HepG2 (cell line): ENCODE measurements at regions not wholly inside any gene's neighbourhood (a gene's known extent, or its start where the extent isn't known, plus 50 kb on each side); places are given as distances from the start of the nearest gene placed in this dataset.

ENCODE experiments used
- ATAC-seq: fragments of 200-7000 bp; cut with Tn5 transposase; 3 replicates; pipeline ENCODE4 v1.9.1; 2020; ENCODE audit warnings: mild to moderate bottlenecking, moderate library complexity
- BruUV-seq: library from RNA; stranded (reverse); fragments of 400-500 nt; replicated peaks from 2 replicates; lab custom pipeline; 2021; lab: Mats Ljungman, UMichigan
- CTCF ChIA-PET: fragments of 300-600 bp; formaldehyde crosslinking; extraction: SDS; loops from one replicate; lab custom pipeline; 2021; ENCODE audit warnings: low total read pairs, inconsistent platforms, low intra/inter-chr PET ratio; lab: Yijun Ruan, JAX
- POLR2A ChIA-PET: fragments of 350-600 bp; sonication (Branson Sonifier 250); formaldehyde crosslinking; loops from one replicate; lab custom pipeline; 2020; ENCODE audit warnings: antibody characterized with exemption, inconsistent platforms; lab: Yijun Ruan, JAX
- DNase-seq: peaks from one replicate; pipeline ENCODE4 v3.0.0-alpha.2; 2015; ENCODE audit warnings: low spot score
- FAIRE-seq: peaks from 3 replicates; lab custom pipeline; 2011; peaks lifted over from hg19 to GRCh38; lab: Jason Lieb, UNC
- H2AFZ ChIP-seq: one replicate; pipeline ENCODE4 v1.6.1; 2011; ENCODE audit warnings: low read length, inconsistent platforms
- H3K27ac ChIP-seq: fragments of 300-600 bp; 3 replicates; pipeline ENCODE4 v1.8.0; 2011; ENCODE audit warnings: mixed run types, mild to moderate bottlenecking, mixed read lengths, low read length, inconsistent platforms; ENCODE audit not compliant: insufficient read depth; ENCODE audit errors: extremely low read length
- H3K27me3 ChIP-seq, 2 experiments: fragments of 200-600 bp in 1 of 2; 2 replicates in 1 of 2; 3 replicates in 1 of 2; pipeline versions ENCODE4 v1.6.0 to v1.8.0; 2011; ENCODE audit warnings: low read length in 2 of 2, mild to moderate bottlenecking in 2 of 2, moderate library complexity in 2 of 2, inconsistent platforms in 1 of 2; ENCODE audit not compliant: insufficient read depth in 2 of 2, control insufficient read depth in 1 of 2
- H3K36me3 ChIP-seq, 2 experiments: fragments of 200-600 bp in 1 of 2; replicated peaks in 1 of 2; 2 replicates in 1 of 2; 3 replicates in 1 of 2; pipeline versions ENCODE4 v1.5.1 to v1.8.0; 2011; ENCODE audit warnings: low read length in 2 of 2, inconsistent platforms in 1 of 2; ENCODE audit not compliant: insufficient read depth in 2 of 2, control insufficient read depth in 1 of 2
- H3K4me1 ChIP-seq: 2 replicates; pipeline ENCODE4 v1.5.1; 2012; ENCODE audit warnings: low read length, inconsistent platforms; ENCODE audit not compliant: insufficient read depth
- H3K4me2 ChIP-seq: 2 replicates; pipeline ENCODE4 v1.6.0; 2011; ENCODE audit warnings: low read depth, low read length, inconsistent platforms
- H3K4me3 ChIP-seq, 3 experiments: fragments of 200-600 bp in 1 of 3; sonication (generic), shearing (Covaris generic) in 1 of 3; replicated peaks in 1 of 3; 2 replicates each; pipeline ENCODE4 v1.5.1; 2011 to 2016; ENCODE audit warnings: low read length in 3 of 3, inconsistent platforms in 2 of 3, low read depth in 2 of 3, mild to moderate bottlenecking in 2 of 3, control low read depth in 1 of 3, mixed read lengths in 1 of 3; ENCODE audit not compliant: insufficient read depth in 1 of 3
- H3K79me2 ChIP-seq: one replicate; pipeline ENCODE4 v1.6.1; 2011; ENCODE audit warnings: low read length, inconsistent platforms; ENCODE audit not compliant: insufficient read depth
- H3K9ac ChIP-seq: 2 replicates; pipeline ENCODE4 v1.6.0; 2011; ENCODE audit warnings: mild to moderate bottlenecking, low read depth, low read length, inconsistent platforms; ENCODE audit not compliant: insufficient read depth
- H3K9me3 ChIP-seq: 2 replicates; pipeline ENCODE4 v1.5.1; 2012; ENCODE audit warnings: mild to moderate bottlenecking, low read length
- H4K20me1 ChIP-seq: 2 replicates; pipeline ENCODE4 v1.6.0; 2011; ENCODE audit warnings: inconsistent platforms, mild to moderate bottlenecking, low read length, moderate library complexity; ENCODE audit not compliant: insufficient read depth
- ERF ChIP-seq: IDR thresholded peaks from 2 replicates; pipeline ENCODE4 v1.6.1; 2018; ENCODE audit warnings: missing biosample characterization, missing genetic modification reagents
- SPEN ChIP-seq: sonication (generic); formaldehyde crosslinking; IDR thresholded peaks from 2 replicates; pipeline ENCODE4 v1.5.1; 2020; ENCODE audit warnings: low read depth, mild to moderate bottlenecking, missing genetic modification reagents
- TCF7 ChIP-seq: sonication (generic); IDR thresholded peaks from 2 replicates; pipeline ENCODE4 v1.6.1; 2016; ENCODE audit warnings: antibody characterized with exemption, low read depth
- ZNF138 ChIP-seq: sonication (generic); formaldehyde crosslinking; IDR thresholded peaks from 2 replicates; pipeline ENCODE4 v1.5.0; 2020; ENCODE audit warnings: mild to moderate bottlenecking, low read depth, missing genetic modification reagents
- WGBS: methylation state at CpG from one replicate; pipeline ENCODE4 v1.1.6; 2017; ENCODE audit warnings: low lambda C conversion rate; 5-methylcytosine and 5-hydroxymethylcytosine counted together
- in situ Hi-C: cut with HindIII; loops from 2 replicates; pipeline ENCODE4 v1.10.0; 2017; ENCODE audit warnings: low pct_unique_long_range_greater_than_20kb; ENCODE audit not compliant: extremely low pct_ligation_motif_present
- intact Hi-C: fragments of 100-400 bp; cut with micrococcal nuclease; formaldehyde crosslinking; loops from one replicate; pipeline ENCODE4 v1.10.0; 2022; ENCODE audit not compliant: unreplicated experiment
- TF ChIP-seq, protein P1 (sequence below): fragments of 450-650 bp; IDR thresholded peaks from 2 replicates; pipeline ENCODE4 v1.6.1; 2017; ENCODE audit warnings: mild to moderate bottlenecking

DNA sequence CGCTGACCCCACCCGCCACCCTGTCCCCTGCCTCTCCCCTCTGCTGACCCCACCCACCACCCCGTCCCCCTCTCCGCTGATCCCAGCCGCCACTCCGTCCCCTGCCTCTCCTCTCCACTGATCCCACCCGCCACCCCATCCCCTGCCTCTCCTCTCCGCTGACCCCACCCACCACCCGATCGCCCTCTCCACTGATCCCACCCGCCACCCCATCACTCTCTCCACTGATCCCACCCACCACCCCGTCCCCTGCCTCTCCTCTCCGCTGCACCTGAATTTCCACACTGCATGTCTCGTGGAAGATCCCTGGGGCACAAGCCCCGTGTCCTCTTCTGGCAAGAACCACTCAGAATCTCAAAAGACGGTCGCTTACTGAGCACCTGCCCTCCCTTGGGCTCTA, 53.4 kb upstream of the OLFM1 start:
- H3K4me3 ChIP-seq = no peak overlapping the region
- H2AFZ ChIP-seq = no peak overlapping the region
- H4K20me1 ChIP-seq = no peaks in the 10 kb centered on the region
- H3K79me2 ChIP-seq = no peaks in the 10 kb centered on the region
- 26% methylated on average over 17 of the region's 17 CpGs for WGBS
- no peaks in the 10 kb centered on the region for H3K36me3 ChIP-seq
- H3K27ac ChIP-seq = no peak overlapping the region
- no TSS peak for BruUV-seq
- H3K4me2 ChIP-seq = no peak overlapping the region
- intact Hi-C loops (no loop called here), in situ Hi-C loops (no loop called here)
- no peak for ATAC-seq
- H3K9me3 ChIP-seq = no peaks in the 10 kb centered on the region
- no peak for TF ChIP-seq ERF
- TF ChIP-seq, protein P1, sequence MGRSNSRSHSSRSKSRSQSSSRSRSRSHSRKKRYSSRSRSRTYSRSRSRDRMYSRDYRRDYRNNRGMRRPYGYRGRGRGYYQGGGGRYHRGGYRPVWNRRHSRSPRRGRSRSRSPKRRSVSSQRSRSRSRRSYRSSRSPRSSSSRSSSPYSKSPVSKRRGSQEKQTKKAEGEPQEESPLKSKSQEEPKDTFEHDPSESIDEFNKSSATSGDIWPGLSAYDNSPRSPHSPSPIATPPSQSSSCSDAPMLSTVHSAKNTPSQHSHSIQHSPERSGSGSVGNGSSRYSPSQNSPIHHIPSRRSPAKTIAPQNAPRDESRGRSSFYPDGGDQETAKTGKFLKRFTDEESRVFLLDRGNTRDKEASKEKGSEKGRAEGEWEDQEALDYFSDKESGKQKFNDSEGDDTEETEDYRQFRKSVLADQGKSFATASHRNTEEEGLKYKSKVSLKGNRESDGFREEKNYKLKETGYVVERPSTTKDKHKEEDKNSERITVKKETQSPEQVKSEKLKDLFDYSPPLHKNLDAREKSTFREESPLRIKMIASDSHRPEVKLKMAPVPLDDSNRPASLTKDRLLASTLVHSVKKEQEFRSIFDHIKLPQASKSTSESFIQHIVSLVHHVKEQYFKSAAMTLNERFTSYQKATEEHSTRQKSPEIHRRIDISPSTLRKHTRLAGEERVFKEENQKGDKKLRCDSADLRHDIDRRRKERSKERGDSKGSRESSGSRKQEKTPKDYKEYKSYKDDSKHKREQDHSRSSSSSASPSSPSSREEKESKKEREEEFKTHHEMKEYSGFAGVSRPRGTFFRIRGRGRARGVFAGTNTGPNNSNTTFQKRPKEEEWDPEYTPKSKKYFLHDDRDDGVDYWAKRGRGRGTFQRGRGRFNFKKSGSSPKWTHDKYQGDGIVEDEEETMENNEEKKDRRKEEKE = no peak
- no peak for TF ChIP-seq TCF7
- TF ChIP-seq SPEN = no peak
- TF ChIP-seq ZNF138 (CRISPR knock-in tag) = no peak
- POLR2A ChIA-PET = no interaction called here
- no peak overlapping the region for H3K9ac ChIP-seq
- peaks cover 0 to 26% of the 10 kb centered on the region in 2 experiments; a peak in 2 of 5 replicates for H3K27me3 ChIP-seq
- H3K4me1 ChIP-seq = no peaks in the 10 kb centered on the region
- no peak for DNase-seq
- CTCF ChIA-PET = no interaction called here
- no peak for FAIRE-seq
